HuH-7 (cell line): ENCODE measurements at regions not wholly inside any gene's neighbourhood (a gene's known extent, or its start where the extent isn't known, plus 50 kb on each side); places are given as distances from the start of the nearest gene placed in this dataset.

Experiments
- DNase-seq: peaks from one replicate; pipeline ENCODE4 v3.0.0; 2011; ENCODE audit warnings: low spot score

DNA sequence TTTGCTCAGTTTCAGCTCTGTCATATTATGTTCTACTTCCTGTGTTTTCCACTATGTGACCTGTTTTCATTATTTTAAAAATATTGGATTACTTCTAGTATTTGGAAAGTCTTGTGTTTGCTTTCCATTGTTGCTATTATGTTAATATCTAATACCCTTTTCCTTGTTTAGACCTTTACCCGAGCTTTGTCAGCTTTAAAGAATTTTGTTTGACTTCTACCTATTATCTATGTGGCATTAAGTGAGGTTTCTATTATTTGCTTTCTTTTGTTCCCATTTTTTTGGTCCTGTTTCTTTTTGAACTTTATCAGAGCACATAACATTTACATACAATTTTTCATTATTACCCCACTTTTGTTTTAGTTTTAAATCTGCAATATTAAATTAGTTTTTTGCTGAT, 202.7 kb downstream of the MANEA start:
- no peak for DNase-seq

DNA sequence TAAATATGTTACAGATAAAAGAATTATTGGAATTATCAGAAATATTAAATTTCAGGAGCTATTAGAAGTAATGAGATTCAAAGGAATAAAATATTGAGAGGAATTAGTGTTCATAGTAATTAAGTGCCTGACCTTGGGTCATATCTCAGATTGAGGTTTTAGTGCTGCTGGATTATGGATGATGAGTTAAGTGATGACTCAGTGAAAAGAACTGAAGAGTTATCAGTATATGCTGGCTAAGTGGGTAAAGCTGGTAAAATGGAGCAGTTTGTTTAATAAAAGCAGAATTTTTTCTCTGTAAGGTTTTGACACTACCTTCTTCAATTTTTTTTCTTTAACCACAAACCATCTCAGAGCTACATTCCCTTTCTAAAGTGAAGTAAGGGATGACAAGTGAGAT, 206.7 kb downstream of the MANEA start:
- no peak for DNase-seq

DNA sequence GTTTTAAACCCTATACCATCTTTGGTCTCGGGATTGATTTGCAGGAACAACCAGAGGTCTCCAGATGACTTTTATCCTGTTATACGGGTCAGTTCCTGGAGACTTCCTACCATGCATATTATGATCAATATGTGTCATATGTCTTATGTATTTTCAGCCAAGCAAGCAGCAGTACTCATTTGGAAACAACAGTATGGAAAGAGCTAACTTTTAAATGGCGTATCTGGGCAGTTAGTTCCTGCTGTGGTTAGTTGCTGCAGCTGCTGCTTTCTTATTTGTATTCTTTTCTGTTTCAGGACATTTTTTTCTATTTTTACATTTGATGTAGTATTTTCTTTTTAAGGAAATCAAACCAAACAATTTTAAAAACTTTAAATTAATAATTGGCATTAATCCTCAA, 207.5 kb downstream of the MANEA start:
- no peak for DNase-seq

DNA sequence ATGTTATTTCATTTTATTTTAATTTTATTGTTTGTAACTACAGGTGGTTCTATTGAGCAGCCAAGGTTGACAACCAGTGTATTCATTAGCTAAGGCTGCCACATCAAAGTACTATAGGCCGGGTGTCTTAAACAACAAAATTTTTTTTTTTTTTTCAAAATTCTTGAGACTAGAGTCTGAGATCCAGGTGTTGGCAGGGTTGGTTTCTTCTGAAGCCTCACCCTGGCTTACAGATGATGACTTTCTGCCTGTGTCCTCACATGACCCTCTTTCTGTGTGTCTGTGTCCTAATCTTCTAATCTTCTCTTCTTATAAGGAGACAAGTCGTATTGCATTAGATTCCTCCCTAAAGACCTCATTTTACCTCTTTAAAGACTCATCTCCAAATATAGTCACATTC, 208.4 kb downstream of the MANEA start:
- no peak for DNase-seq

DNA sequence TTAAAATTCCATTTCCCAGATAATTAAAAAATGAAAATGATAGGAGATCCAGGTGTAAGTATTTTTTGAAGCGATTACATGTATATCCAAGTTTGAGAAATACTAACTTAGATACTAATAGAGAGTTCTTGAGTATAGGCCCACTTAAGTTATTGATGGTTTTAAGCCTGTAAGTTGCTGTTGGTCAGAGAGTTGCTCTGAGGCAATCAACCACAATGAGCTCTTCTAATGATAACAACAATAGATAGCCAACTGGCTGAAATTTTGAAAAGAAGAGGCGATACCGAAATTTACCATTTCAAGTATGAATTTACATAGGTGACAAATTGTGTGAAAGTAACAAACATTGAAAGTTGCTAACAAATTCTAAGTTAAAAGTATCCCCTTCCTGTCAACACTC, 209.5 kb downstream of the MANEA start:
- no peak for DNase-seq

DNA sequence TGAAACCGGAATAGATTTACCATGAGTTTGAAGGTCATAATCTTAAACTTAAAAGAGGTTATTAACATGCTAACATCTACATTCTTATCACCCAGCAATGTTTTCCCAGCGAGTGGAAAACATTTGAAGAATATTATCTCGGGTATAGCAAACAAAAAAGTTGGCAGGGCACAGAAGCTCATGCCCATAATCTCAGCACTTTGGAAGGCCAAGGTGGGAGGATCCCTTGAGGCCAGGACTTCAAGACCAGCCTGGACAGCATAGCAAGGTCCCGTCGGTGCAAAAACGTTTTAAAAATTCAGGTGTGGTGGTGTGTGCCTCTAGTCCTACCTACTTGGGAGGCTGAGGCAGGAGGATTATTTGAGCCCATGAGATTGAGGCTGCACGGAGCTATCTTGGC, 213.5 kb downstream of the MANEA start:
- no peak for DNase-seq

DNA sequence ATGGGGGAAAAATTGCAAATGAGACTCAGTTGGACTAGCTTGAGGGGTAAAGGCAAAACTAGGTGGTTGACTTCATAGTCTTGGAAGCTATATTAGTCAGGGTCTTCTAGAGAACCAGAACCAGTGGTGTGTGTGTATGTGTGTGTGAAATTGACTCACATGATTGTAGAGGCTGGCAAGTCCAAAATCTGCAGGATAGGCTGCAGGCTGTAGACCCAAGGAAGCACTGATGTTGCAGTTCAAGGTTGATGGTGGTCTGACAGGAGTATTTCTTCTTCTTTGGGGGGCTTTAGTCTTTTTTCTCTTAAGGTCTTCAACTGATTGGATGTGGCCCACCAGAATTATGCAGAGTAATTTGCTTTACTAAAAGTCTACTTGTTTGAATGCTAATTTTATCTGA, 217.4 kb downstream of the MANEA start:
- no peak for DNase-seq

DNA sequence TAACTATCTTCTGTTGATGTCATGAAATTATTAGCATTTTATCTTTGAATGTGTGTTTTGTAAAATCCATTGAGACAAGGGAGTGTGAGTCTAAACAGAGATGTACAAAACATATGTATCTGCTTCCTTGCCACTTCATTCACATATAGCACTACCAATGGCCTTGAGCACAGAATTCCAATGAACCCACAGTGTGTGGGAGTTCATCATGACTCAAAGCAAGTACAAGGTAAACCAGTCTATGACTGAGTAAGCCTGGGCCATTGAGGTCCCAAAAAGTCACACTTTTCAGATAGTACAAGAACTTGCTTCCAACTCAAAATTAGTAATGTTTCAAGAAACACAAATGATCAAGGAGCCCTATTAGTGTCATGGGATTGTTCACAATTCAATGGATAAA, 218.6 kb downstream of the MANEA start:
- no peak for DNase-seq

DNA sequence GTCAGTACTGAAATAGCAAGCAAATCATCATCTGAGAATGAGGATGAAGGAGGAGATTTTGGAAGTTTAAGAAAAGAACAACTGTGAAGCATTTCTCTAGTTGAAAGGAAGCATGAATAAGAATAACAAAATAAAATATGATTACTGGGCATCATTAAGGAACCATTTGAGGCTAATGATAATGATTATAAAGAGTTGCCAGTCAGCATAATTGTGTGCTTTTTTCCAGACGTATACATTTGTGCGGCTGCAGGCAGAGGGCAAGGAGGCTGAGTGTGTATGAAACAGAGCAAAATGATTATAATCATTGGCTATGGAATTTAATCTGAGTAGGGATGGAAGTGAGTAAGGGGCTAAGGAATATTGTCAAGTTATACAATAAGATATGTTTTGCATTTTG, 218.7 kb upstream of the FUT9 start:
- no peak for DNase-seq

DNA sequence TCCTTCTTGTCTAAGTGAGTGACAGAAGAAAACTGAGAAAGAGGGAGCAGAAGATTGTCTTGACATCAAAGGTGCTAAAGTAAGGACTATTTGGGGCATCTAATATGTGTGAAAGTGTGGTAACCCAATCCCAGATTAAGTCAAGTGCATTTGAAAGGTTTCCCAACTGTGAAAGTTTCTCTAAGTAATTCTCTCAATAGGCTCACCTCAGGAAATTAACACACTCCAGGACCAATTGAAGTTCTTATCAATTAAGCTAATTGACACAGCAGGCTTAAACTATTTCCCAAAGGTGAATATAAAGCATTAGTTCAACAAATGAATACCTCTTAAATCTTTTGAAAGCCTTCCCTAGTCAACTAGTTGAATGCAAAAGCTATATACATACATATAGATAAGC, 212.8 kb upstream of the FUT9 start:
- DNase-seq: no peak

DNA sequence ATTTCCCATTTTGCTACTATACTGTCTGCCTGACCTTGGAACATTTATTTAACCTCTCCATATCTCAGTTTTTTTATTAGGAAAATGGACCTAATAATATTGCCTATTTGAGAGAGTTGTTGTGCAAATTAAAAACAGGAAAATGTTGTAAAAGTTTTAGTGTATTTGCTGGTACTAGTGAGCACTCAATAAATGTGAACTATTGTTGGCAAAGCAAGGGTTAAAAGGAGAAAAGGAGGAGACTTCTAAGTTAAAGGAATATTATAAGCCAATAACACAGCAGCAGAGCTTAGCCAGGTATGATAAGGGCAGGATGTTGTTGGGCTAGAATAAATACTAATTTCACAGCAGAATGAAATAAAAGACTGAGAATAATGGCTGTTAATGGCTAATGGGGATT, 211.9 kb upstream of the FUT9 start:
- no peak for DNase-seq

DNA sequence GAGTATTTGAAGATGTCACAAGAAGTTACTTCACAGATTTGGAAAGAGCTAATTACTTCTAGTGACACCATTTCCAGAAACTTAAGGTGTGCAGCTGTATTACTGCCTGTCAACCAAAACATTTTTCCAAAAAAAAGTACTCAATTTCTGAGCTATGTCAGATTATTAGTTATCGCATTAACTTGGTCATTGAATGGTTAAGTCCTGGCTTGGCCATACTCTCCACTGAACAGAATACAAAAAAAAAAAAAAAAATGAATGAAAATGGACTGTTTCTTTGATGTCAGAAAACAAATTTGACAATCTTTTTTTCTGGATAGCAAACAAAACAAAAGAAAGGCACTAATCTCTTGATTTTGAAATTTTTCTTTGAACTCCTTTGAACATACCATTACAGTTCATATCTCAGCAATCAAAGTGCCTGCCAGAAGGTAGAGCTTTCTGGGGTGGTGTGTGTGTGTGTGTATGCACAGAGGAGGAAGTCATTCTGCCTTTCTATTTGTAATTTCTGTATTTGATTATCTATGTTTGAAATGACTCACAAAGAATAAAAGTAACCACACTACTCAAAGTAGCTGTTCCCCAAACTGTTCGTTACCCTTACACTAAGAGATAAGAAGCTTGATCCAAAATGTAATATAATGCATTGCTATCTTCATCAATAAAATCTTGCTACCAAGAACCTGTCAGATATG, 210.8 kb upstream of the FUT9 start:
- DNase-seq: no peak

DNA sequence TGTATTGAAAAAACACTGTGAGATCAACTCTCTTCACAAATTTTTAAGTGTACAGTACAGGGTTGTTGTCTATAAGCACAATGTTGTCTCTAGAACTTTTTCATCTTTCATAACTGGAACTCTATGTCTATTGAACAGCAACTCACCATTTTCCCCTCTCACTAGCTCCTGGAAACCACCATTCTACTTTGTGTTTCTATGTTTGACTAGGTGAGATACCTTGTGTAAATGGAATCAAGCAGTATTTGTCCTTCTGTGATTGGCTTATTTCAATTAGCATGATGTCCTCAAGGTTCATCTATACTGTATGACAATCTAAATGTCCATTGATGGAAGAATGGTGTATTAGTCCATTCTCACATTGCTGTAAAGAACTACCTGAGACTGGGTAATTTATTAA, 210.1 kb upstream of the FUT9 start:
- no peak for DNase-seq

DNA sequence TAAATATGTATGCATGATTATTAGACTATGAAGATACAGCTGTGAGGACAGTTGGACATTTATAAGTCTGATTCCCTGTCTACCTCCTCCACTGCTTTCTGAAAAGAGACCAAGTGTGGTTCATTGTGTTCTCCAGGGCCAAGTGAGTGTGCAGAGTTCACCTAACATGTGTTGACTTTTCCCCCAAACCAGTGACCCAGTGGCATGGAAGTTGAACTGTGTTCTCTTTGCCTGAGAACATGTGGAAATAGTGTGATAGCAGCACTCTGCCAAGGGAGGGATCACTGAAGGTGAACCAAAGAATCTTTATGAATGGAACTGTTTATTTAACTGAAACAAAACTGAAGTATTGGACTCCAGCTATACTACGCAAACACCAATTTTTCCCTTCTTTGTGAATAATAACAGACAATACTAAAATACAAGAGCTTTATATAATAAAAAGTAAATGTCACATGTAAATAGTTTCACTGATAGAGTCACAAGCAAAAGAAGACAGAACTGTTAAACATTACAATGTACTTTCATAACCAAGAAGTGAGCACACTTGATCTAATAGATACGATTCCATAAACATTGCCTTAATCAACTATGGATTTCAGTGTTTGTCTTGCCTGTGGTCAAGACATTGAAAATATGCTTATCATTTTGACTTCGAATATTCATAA, 200.3 kb upstream of the FUT9 start:
- peak; percentile 1 for DNase-seq

DNA sequence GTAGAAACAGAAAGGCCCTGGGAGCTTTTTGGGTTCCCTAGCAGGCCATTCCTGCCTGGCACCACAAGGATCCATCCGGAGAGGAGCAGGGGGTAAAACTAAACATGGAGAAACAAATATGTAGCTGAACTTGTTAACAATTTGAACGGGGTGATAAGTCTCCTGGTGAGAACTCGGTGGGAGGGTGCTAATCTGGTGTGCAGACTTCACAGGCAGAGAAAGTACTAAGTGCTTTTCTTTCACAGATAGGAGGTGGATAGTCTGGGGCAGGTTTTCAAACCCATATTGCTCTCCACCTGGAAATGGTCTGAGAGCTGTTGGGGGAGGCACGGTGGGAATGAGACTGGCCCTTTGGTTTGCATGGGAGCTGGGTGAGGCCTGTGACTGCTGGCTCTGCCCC, 196.3 kb upstream of the FUT9 start:
- no peak for DNase-seq

DNA sequence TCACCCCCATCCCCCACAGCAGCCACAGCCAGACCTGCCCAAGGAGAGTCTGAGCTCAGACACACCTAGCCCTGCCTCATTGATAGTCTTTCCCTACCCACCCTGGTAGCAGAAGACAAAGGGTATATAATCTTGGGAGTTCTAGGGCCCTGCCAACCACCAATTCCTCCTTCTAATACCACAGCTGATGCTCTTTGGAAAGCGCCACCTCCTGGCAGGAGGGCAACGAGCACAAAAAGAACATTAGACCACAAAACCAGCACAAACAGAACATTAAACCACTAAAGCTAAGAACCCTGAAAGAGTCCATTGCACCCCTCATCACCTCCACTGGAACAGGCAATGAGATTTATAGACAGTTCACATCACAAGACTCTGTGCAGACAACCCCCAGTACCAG, 195.8 kb upstream of the FUT9 start:
- no peak for DNase-seq

DNA sequence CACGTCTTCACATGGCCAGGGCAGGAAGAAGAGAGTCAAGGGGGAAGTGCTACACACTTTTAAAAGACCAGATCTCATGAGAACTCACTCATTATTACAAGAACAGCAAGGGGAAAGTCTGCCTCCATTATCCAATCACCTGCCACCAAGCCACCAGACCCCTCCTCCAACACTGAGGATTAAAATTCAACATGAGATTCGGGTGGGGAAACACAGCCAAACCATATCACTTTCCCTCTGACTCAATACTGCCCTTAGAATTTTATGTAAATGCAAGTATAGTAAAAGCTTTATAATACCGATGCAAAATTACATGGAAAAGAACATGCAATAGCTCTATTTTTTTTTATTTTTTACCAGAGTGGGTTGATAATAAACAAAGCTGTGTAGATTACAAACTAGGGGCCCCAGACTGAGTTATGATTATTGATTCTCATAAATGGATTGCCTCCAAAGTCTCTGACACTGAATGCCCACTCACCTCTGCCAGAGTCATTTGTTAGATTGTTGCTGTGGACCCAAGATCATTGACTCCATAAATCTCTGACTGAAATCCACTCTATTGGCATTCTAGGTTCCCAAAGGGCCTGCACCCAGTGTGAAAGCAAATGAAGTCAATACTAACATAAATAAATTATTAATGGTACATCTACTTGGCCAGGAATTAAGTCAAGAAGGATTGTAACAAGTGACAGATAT, 184.8 kb upstream of the FUT9 start:
- DNase-seq: no peak

DNA sequence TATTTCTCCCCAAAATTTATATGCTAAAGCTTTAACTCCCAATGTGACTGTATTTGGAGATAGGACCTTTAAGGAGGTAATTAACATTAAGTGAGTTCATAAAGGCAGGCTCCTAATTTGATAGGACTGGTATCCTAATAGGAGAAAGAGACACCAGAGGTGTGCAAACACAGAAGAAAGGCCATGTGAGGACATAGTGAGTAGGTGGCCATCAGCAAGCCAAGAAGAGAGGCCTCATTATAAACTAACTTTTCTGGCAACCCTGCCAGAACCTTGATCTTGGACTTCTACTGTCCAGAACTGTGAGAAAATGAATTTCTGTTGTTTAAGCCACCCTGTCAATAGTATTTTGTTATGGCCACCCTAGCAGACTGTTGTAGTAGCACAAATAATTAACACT, 177.9 kb upstream of the FUT9 start:
- no peak for DNase-seq

DNA sequence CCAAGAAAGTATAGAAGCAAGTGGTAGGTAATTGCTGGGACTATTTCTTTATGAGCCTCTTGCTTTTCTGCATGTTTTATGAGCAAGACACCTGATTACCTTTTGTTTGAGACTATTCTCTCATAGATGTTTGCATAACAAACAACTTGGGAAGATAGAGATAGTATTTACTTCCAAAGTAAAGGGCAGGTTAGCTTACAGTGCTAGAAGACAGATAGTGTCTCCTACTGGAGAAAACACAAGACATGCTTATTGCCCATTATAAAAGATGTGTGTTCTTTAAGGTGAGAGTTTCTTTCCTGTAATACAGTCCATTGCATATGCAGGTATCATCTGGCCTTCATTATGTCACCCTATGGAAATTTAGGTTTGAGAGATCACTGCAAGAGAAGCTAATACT, 174.2 kb upstream of the FUT9 start:
- DNase-seq: no peak

DNA sequence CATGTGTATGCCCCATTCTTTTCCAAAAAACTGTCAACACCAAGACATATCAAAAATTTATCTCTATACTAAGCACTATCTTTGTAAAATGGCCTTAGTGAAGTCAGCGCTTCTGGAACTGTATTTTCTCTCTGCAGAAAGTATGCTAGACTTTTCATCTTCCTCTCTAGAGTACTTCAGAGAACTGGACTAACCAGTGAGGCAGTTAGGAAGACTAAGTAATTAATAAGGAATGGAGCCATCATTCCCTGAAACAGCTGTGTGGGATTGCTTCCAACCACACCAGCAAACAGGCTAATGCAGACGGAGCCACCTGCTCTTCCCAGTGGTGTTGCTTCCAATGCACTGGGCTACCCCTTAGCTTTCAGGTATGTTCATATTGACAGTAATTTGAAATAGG, 169.1 kb upstream of the FUT9 start:
- no peak for DNase-seq

DNA sequence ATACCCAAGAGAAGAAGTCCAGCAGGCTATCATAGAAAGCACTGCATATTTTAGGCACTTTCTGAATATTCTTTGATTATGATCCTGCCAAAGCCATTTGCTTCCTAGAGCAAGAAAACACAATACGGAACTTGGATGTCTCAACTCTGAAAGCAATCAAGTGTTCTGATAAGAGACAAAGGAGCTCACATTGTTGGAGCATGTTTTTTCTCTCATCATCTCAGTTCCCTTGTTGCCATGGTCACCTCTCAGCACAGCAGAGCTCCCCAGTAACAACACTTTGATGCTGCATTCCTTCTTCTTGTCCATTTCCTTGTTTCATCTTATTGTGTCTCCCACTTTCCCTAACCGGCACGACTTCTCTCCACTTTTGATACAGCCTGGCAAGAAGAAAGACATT, 168.7 kb upstream of the FUT9 start:
- no peak for DNase-seq

DNA sequence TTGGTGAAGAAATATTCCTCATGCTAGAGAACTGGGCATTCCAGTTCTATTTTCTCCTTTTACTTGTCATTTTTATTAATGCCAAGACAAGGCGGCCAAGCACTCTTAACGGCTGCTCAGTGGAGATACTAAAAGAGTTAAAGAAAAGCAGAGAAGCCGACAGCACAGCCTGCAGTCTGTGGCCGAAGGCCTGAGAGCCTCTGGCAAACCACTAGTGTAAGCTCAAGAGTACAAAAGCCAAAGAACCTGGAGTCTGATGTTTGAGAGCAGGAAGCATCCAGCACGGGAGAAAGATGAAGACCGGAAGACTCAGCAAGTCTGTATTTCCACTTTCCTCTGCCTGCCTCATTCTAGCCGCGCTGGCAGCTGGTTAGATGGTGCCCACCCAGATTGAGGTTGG, 167.1 kb upstream of the FUT9 start:
- DNase-seq: no peak

DNA sequence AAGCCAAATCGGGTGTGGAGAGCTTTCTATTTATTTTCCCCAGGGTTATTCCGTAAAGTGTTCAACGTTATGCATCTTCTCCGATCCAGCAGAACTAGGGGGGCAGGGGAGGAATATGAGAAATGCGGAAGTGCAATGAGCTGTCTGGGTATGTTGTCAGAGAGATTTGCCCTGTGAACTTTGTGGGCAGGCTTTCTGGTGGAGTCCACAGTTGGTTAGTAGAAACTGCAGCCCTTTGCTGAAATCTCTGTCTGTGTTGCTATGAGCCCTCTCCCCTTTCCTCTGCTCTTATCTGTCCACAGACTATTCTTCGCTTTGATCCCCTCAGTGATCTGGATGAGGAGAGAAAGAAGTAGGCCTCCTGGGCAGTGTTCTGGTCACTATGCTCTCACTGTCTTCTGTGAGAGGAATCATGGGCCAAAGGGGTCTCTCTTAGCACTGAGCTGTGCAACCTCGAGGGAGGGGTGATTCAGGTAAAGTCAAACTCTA, 158.9 kb upstream of the FUT9 start:
- no peak for DNase-seq

DNA sequence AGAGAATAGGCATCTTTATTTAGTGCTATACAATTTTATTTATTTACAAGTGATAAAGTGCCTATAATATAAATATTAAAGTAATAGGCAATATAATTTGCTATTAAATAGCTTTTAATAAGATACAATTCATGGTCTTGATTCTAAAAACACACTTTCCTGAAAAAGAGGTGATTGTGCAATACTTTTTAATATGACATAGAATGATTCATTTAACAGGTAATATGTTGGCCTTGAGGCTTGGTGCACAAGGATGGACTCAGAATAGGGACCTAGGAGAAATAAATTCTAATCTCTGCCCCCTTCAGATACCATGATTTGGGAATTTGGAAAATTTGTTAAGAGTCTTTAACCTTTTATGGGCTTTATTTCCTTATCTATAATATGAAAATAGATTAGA, 149.9 kb upstream of the FUT9 start:
- DNase-seq: no peak
